ENCODE measurements at regions not wholly inside any gene's neighbourhood (a gene's known extent, or its start where the extent isn't known, plus 50 kb on each side); places are given as distances from the start of the nearest gene placed in this dataset.

DNA sequence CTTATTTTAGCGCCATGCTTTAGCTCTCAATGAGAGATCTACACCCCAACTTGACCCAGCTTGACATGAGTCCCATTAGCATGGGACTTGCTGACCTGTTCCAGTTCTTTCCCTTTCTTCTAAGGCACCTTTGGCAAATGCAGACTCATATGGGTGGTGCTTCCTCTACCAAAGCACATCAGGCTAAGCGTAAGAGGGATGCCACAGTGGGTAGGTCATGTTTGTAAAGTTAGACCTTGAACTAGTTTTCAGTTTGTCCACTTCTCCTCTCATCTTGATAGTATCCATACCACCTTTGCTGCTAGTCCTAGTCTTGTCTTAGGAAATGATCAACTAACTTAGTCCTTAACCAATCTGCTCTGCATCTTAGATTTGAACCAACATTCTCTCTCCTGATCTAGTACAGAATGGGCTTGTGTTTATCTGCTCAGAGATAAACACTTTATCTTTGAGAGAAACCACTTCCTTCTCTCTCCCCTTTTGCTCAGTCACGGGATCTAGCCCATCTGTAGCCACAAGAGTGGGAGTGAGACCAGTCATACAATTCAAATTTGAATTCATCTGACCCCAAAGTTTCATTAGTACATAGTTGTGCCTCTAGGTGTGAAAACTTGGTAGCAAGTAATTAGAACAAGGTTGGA, 72.1 kb upstream of the CD44 start:
- TF ChIP-seq, protein P1, sequence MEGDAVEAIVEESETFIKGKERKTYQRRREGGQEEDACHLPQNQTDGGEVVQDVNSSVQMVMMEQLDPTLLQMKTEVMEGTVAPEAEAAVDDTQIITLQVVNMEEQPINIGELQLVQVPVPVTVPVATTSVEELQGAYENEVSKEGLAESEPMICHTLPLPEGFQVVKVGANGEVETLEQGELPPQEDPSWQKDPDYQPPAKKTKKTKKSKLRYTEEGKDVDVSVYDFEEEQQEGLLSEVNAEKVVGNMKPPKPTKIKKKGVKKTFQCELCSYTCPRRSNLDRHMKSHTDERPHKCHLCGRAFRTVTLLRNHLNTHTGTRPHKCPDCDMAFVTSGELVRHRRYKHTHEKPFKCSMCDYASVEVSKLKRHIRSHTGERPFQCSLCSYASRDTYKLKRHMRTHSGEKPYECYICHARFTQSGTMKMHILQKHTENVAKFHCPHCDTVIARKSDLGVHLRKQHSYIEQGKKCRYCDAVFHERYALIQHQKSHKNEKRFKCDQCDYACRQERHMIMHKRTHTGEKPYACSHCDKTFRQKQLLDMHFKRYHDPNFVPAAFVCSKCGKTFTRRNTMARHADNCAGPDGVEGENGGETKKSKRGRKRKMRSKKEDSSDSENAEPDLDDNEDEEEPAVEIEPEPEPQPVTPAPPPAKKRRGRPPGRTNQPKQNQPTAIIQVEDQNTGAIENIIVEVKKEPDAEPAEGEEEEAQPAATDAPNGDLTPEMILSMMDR (conservative IDR thresholded peaks at IDR 0.05; ENCODE audit: low read depth in 2 of 2): no peak
- no peak for TF ChIP-seq EZH2phosphoT487 (IDR thresholded peaks at IDR 0.05; ENCODE audit: unreplicated experiment)
- TF ChIP-seq EZH2 (IDR thresholded peaks at IDR 0.05; ENCODE audit: low read depth, unreplicated experiment): no peak
- TF ChIP-seq JUNB (IDR thresholded peaks at IDR 0.05; ENCODE audit: unreplicated experiment): no peak
- no peak for TF ChIP-seq POLR2AphosphoS5 (IDR thresholded peaks at IDR 0.05; ENCODE audit: low read depth)
- TF ChIP-seq CREB1 (CRISPR knock-in tag; IDR thresholded peaks at IDR 0.05; ENCODE audit: low read depth): no peak

All from GM23338 (cell line).